ENCODE measurements at regions not wholly inside any gene's neighbourhood (a gene's known extent, or its start where the extent isn't known, plus 50 kb on each side); places are given as distances from the start of the nearest gene placed in this dataset.

- no peaks in the 10 kb centered on the region for H3K9me2 ChIP-seq (ENCODE audit: insufficient read depth)
- DNase-seq (ENCODE audit: low read depth, low spot score) (no peak), ATAC-seq (no peak)
- H3K27ac ChIP-seq (ENCODE audit: low read depth, low read length) = no peak overlapping the region
- BruUV-seq (replicated peaks) = no TSS peak
- H3K4me1 ChIP-seq (ENCODE audit: control insufficient read depth in 1 of 2, insufficient read depth in 2 of 2, low read length in 2 of 2) = no peaks in the 10 kb centered on the region
- no peak overlapping the region for H3K4me2 ChIP-seq (ENCODE audit: low read length)
- ChIA-PET RAD21 (ENCODE audit: low non-redundant PET in 1 of 2, low total read pairs in 2 of 2, uncharacterized antibody in 2 of 2, unreplicated experiment in 2 of 2) (no interaction called here), CTCF (no interaction called here), POLR2A (no interaction called here)
- H4K20me1 ChIP-seq (ENCODE audit: insufficient read depth) = no peaks in the 10 kb centered on the region
- H3K27me3 ChIP-seq (ENCODE audit: insufficient read depth, low read length) = no peaks in the 10 kb centered on the region
- no peak overlapping the region for H3K4me3 ChIP-seq (replicated peaks in 1 of 2; ENCODE audit: low read depth in 1 of 2, low read length in 2 of 2)
- no peak overlapping the region for H2AFZ ChIP-seq (ENCODE audit: low read depth, low read length, poor library complexity, severe bottlenecking)
- no peaks in the 10 kb centered on the region for H3K79me2 ChIP-seq (ENCODE audit: insufficient read depth, low read length)
- intact Hi-C loops (cut with micrococcal nuclease) = no loop called here
- TF ChIP-seq ZBTB33 (IDR thresholded peaks at IDR 0.05; ENCODE audit: extremely low read depth, insufficient replicate concordance, low read length) (no peak), EZH2phosphoT487 (IDR thresholded peaks at IDR 0.05; ENCODE audit: borderline replicate concordance) (no peak)
- no peak overlapping the region for H3K9ac ChIP-seq (ENCODE audit: low read length)
- H3K9me3 ChIP-seq (ENCODE audit: control insufficient read depth in 1 of 2, insufficient read depth in 1 of 2, low read depth in 1 of 2, low read length in 2 of 2) = no peaks in the 10 kb centered on the region
- no peaks in the 10 kb centered on the region for H3K36me3 ChIP-seq (ENCODE audit: control insufficient read depth in 1 of 2, insufficient read depth in 2 of 2, low read length in 2 of 2)
Measured at GRCh38 chr6:76703786-76704185, 631.3 kb upstream of the IMPG1 start.

- no peak overlapping the region for H3K4me2 ChIP-seq (ENCODE audit: low read length)
- H3K36me3 ChIP-seq (ENCODE audit: control insufficient read depth in 1 of 2, insufficient read depth in 2 of 2, low read length in 2 of 2) = no peaks in the 10 kb centered on the region
- TF ChIP-seq SP1 (IDR thresholded peaks at IDR 0.05; ENCODE audit: low read depth) = no peak
- no peak for TF ChIP-seq ZNF274 (IDR thresholded peaks at IDR 0.05; ENCODE audit: low read depth, low read length)
- no peak for TF ChIP-seq MAX (IDR thresholded peaks at IDR 0.05)
- no peak for TF ChIP-seq RAD21 (IDR thresholded peaks at IDR 0.05; ENCODE audit: low read depth)
- TF ChIP-seq TCF7L2 (IDR thresholded peaks at IDR 0.05; ENCODE audit: borderline replicate concordance, extremely low read depth, insufficient read depth, insufficient read length) = no peak
- no peak for TF ChIP-seq POLR2AphosphoS5 (IDR thresholded peaks at IDR 0.05; ENCODE audit: low read depth, low read length)
- TF ChIP-seq CEBPB (IDR thresholded peaks at IDR 0.05; ENCODE audit: low read depth) = no peak
- TF ChIP-seq CTCF (IDR thresholded peaks at IDR 0.05 in 2 of 3, conservative IDR thresholded peaks at IDR 0.05 in 1 of 3; ENCODE audit: borderline replicate concordance in 1 of 3, insufficient read depth in 1 of 3, low read depth in 2 of 3, low read length in 2 of 3) = no peak
- TF ChIP-seq ELF1 (IDR thresholded peaks at IDR 0.05; ENCODE audit: borderline replicate concordance, low read depth) = no peak
- TF ChIP-seq YY1 (IDR thresholded peaks at IDR 0.05; ENCODE audit: extremely low read depth, insufficient replicate concordance, low read depth, low read length) = no peak
- no peak for TF ChIP-seq ZFX (IDR thresholded peaks at IDR 0.05)
- TF ChIP-seq CBX3 (IDR thresholded peaks at IDR 0.05; ENCODE audit: low read depth) = no peak
- TF ChIP-seq EZH2 (IDR thresholded peaks at IDR 0.05) = no peak
- no peak for TF ChIP-seq POLR2A (IDR thresholded peaks at IDR 0.05; ENCODE audit: borderline replicate concordance, extremely low read depth, insufficient read depth, insufficient read length)
- TF ChIP-seq ATF3 (IDR thresholded peaks at IDR 0.05) = no peak
- intact Hi-C loops (cut with micrococcal nuclease) = no loop called here
- RAD21 ChIA-PET (ENCODE audit: low non-redundant PET in 1 of 2, low total read pairs in 2 of 2, uncharacterized antibody in 2 of 2, unreplicated experiment in 2 of 2) = no interaction called here
- no peaks in the 10 kb centered on the region for H4K20me1 ChIP-seq (ENCODE audit: insufficient read depth)
- no peaks in the 10 kb centered on the region for H3K9me3 ChIP-seq (ENCODE audit: control insufficient read depth in 1 of 2, insufficient read depth in 1 of 2, low read depth in 1 of 2, low read length in 2 of 2)
- no peaks in the 10 kb centered on the region for H3K79me2 ChIP-seq (ENCODE audit: insufficient read depth, low read length)
- POLR2A ChIA-PET = no interaction called here
- CTCF ChIA-PET = no interaction called here
- no peak for ATAC-seq
- no peaks in the 10 kb centered on the region for H3K9me2 ChIP-seq (ENCODE audit: insufficient read depth)
- no peak overlapping the region for H3K27ac ChIP-seq (ENCODE audit: low read depth, low read length)
- DNase-seq (ENCODE audit: low read depth, low spot score) = no peak
- no peak overlapping the region for H3K9ac ChIP-seq (ENCODE audit: low read length)
- H3K4me3 ChIP-seq (replicated peaks in 1 of 2; ENCODE audit: low read depth in 1 of 2, low read length in 2 of 2) = no peak overlapping the region
- H3K27me3 ChIP-seq (ENCODE audit: insufficient read depth, low read length) = no peaks in the 10 kb centered on the region
- no TSS peak for BruUV-seq (replicated peaks)
- no peak overlapping the region for H2AFZ ChIP-seq (ENCODE audit: low read depth, low read length, poor library complexity, severe bottlenecking)
- H3K4me1 ChIP-seq (ENCODE audit: control insufficient read depth in 1 of 2, insufficient read depth in 2 of 2, low read length in 2 of 2) = no peaks in the 10 kb centered on the region
Measured at GRCh38 chr6:76703285-76703684, 630.8 kb upstream of the IMPG1 start.
